ENCODE measurements at regions not wholly inside any gene's neighbourhood (a gene's known extent, or its start where the extent isn't known, plus 50 kb on each side); places are given as distances from the start of the nearest gene placed in this dataset.

DNA sequence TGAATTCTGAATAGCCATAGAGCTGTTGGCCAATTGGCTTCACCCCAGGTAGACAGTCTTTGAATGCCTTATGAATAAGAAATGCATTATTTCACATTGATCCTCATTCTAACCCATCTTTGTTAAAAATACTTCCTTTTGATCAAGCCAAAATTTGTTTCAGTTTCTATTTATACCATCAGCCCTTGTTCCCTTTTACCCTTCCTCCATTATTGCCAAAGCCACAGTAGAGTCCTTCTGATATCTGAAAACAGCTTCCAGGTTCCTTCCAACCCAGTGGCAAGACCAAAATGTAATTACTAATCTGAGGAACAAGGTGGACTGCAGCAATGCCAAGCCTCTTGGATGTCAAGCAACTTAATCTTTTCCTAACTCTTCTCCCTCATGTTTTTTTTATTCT, 458.8 kb downstream of the BUD13 start:
- Histone ChIP-seq H3K27me3 (ENCODE audit: control insufficient read depth, insufficient read depth, low read length) (no peaks in the 10 kb centered on the region), H3K36me3 (ENCODE audit: control insufficient read depth, insufficient read depth, low read length) (no peaks in the 10 kb centered on the region), H3K9me3 (ENCODE audit: control insufficient read depth, insufficient read depth, low read length) (no peaks in the 10 kb centered on the region), H3K4me3 (ENCODE audit: low read depth, low read length) (no peak overlapping the region), H3K9ac (ENCODE audit: low read depth, low read length) (no peak overlapping the region), H3K4me1 (ENCODE audit: control insufficient read depth, insufficient read depth, low read length) (peaks cover 5% of the 10 kb centered on the region)

DNA sequence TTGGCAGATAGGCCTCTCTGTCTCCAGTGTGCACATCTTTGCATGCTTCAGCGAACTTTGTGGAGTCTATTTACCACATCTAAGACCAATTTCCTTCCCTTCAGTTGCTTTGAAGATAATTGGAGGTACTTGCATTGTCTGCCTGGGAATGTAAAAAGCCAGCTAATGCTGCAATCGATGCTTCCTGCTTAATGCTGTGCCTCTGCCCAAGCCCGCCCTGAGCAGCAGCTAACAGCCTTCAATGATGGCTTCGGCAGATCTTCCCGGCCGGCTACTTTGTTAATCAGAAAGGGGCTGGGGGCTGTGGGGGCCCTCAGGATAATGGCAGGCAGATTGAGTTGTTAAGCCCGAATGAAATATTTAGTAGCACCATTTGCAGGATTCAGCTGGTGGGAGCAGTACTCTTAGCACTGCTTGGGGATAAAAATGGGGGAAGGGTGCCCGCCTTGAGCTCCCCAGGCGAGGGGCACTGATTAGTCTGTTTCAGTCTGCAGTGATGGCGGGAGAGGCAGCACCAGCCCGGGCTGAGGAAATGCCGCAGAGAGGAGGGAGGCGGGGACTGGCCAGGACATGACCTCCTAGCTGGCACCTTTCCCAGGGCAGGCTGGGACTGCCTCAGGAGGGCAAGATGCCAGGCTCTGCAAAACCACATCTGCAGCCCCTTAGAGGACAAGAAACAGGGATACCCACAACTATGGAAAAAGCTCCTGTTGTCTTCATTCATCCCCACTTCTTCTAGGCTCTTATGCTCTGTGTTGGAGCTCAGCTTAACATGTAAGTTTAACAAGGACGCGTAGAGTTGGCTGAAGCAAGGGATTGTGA, 460.0 kb downstream of the BUD13 start:
- peaks cover 5% of the 10 kb centered on the region for H3K4me1 ChIP-seq (ENCODE audit: control insufficient read depth, insufficient read depth, low read length)
- H3K4me3 ChIP-seq (ENCODE audit: low read depth, low read length): no peak overlapping the region
- H3K27me3 ChIP-seq (ENCODE audit: control insufficient read depth, insufficient read depth, low read length): no peaks in the 10 kb centered on the region
- no peaks in the 10 kb centered on the region for H3K9me3 ChIP-seq (ENCODE audit: control insufficient read depth, insufficient read depth, low read length)
- no peaks in the 10 kb centered on the region for H3K36me3 ChIP-seq (ENCODE audit: control insufficient read depth, insufficient read depth, low read length)
- H3K9ac ChIP-seq (ENCODE audit: low read depth, low read length): no peak overlapping the region

DNA sequence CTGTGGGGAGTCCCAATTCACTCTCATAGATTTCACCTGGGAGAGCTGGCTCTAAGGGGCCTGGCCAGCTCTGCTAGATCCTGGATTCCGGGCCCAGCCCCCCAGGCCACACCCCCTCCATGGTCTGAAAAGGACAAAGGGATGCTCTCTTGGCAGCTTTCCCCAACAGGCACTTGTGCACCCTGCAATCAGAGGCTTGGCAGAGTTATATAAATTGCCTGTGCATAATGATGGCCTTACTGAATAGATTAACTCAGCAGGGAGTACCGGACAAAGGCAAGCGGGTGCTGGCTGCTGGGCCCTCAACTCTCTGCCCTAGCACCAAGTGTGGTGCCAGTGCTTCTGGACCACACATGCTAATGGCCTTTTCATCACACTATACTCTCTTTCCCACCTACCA, 461.6 kb downstream of the BUD13 start:
- H3K9ac ChIP-seq (ENCODE audit: low read depth, low read length): no peak overlapping the region
- H3K4me1 ChIP-seq (ENCODE audit: control insufficient read depth, insufficient read depth, low read length): no peaks in the 10 kb centered on the region
- no peaks in the 10 kb centered on the region for H3K9me3 ChIP-seq (ENCODE audit: control insufficient read depth, insufficient read depth, low read length)
- no peaks in the 10 kb centered on the region for H3K36me3 ChIP-seq (ENCODE audit: control insufficient read depth, insufficient read depth, low read length)
- H3K27me3 ChIP-seq (ENCODE audit: control insufficient read depth, insufficient read depth, low read length): no peaks in the 10 kb centered on the region
- no peak overlapping the region for H3K4me3 ChIP-seq (ENCODE audit: low read depth, low read length)

DNA sequence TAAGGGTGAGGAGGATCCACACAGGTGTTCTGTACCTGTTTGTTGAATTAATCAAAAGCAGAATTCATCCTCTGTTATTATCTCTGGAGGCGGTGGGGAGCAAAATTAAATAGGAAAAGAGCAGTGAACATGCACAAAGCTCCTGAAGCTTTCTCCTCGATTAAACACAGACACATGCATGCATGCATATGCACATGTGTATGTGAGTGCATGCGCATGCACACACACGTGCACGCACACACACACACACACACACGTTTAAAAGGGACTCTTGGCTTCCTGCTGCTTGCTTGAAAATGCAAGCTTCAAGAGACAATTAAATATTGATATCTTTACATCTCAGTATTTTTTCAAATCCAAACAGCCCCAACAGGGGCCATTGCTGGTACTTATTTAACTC, 462.1 kb downstream of the BUD13 start:
- no peaks in the 10 kb centered on the region for H3K9me3 ChIP-seq (ENCODE audit: control insufficient read depth, insufficient read depth, low read length)
- H3K27me3 ChIP-seq (ENCODE audit: control insufficient read depth, insufficient read depth, low read length): no peaks in the 10 kb centered on the region
- no peak overlapping the region for H3K4me3 ChIP-seq (ENCODE audit: low read depth, low read length)
- no peak overlapping the region for H3K9ac ChIP-seq (ENCODE audit: low read depth, low read length)
- H3K4me1 ChIP-seq (ENCODE audit: control insufficient read depth, insufficient read depth, low read length): no peaks in the 10 kb centered on the region
- H3K36me3 ChIP-seq (ENCODE audit: control insufficient read depth, insufficient read depth, low read length): no peaks in the 10 kb centered on the region

DNA sequence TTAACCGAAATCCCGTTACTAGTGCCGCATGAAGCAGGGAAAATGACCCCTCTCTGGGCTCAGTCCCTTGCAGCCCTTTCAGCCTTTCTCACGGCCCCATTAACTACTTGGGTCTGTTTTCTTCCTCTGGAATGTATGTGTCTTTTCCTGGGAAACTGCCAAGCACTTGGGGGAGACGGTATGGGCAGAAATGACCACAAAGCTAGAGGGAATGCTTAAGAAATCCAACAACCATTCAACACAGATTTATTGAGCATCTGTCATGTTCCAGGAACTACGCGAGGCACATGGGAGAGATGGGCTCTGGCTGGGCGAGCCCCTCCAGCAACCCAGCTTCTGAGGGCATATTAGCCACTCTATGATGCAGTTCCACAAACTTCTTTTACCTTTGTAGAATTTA, 462.6 kb downstream of the BUD13 start:
- H3K4me1 ChIP-seq (ENCODE audit: control insufficient read depth, insufficient read depth, low read length): no peaks in the 10 kb centered on the region
- H3K4me3 ChIP-seq (ENCODE audit: low read depth, low read length): no peak overlapping the region
- H3K9me3 ChIP-seq (ENCODE audit: control insufficient read depth, insufficient read depth, low read length): no peaks in the 10 kb centered on the region
- H3K27me3 ChIP-seq (ENCODE audit: control insufficient read depth, insufficient read depth, low read length): no peaks in the 10 kb centered on the region
- no peaks in the 10 kb centered on the region for H3K36me3 ChIP-seq (ENCODE audit: control insufficient read depth, insufficient read depth, low read length)
- no peak overlapping the region for H3K9ac ChIP-seq (ENCODE audit: low read depth, low read length)

DNA sequence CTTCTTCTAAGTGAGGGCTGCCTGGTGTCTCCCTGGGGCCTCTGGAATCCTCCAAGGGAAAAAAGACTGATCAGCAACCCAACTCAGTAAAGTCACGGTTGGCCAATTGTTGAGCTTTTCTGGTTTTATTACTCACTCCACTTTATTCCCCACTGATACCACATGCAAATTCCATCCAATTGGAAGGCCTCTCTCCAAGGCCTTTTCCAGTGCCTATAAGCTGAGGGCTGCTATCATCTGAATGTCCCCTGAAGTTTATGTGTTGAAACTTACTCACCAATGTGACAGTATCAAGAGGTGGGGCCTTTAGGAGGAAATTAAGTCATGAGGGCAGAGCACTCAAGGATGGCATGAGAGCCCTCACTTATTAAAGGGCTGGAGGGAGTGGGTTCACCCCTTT, 463.3 kb downstream of the BUD13 start:
- Histone ChIP-seq H3K4me3 (ENCODE audit: low read depth, low read length) (no peak overlapping the region), H3K4me1 (ENCODE audit: control insufficient read depth, insufficient read depth, low read length) (no peaks in the 10 kb centered on the region), H3K9me3 (ENCODE audit: control insufficient read depth, insufficient read depth, low read length) (no peaks in the 10 kb centered on the region), H3K27me3 (ENCODE audit: control insufficient read depth, insufficient read depth, low read length) (no peaks in the 10 kb centered on the region), H3K9ac (ENCODE audit: low read depth, low read length) (no peak overlapping the region), H3K36me3 (ENCODE audit: control insufficient read depth, insufficient read depth, low read length) (no peaks in the 10 kb centered on the region)

DNA sequence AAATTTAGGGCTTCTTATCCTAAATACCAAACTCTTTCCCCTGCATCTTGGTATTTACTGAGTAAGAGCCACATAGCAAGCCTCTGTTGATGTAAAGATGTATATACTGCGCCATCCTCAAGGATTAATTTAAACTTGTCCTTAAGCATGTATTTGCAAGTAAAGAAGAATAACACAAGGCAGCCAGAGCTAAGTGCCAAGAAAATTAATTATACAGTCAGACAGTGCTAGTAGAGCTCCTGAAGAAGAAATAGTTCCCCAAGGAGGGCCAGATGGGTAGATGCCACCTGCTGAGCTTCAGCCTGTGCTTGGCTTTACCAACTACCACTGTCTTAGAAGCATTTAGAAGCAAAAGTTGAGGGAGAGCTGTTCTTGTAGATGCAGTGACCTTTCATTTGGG, 470.0 kb downstream of the BUD13 start:
- no peaks in the 10 kb centered on the region for H3K27me3 ChIP-seq (ENCODE audit: control insufficient read depth, insufficient read depth, low read length)
- no peak overlapping the region for H3K9ac ChIP-seq (ENCODE audit: low read depth, low read length)
- no peaks in the 10 kb centered on the region for H3K4me1 ChIP-seq (ENCODE audit: control insufficient read depth, insufficient read depth, low read length)
- no peaks in the 10 kb centered on the region for H3K36me3 ChIP-seq (ENCODE audit: control insufficient read depth, insufficient read depth, low read length)
- H3K4me3 ChIP-seq (ENCODE audit: low read depth, low read length): no peak overlapping the region
- H3K9me3 ChIP-seq (ENCODE audit: control insufficient read depth, insufficient read depth, low read length): no peaks in the 10 kb centered on the region

DNA sequence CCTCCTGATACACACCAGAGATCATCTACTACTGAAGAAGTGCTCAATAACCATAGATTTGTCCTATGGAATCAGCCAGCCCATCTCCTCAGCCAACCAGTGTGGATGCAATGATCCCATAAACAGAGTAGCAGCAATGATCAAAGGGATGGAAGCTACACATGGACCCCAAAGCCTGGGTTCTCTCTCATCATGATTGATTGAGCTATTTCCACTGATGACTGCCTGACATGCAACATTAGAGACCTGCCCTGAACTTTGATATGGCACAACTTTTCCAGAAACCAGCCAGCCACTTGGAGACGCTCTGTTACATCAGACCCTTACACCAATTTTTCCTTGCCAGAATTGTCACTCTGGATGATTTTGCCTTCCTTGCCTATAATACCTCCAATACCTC, 471.6 kb downstream of the BUD13 start:
- H3K4me3 ChIP-seq (ENCODE audit: low read depth, low read length): no peak overlapping the region
- no peaks in the 10 kb centered on the region for H3K4me1 ChIP-seq (ENCODE audit: control insufficient read depth, insufficient read depth, low read length)
- no peaks in the 10 kb centered on the region for H3K36me3 ChIP-seq (ENCODE audit: control insufficient read depth, insufficient read depth, low read length)
- no peaks in the 10 kb centered on the region for H3K9me3 ChIP-seq (ENCODE audit: control insufficient read depth, insufficient read depth, low read length)
- no peaks in the 10 kb centered on the region for H3K27me3 ChIP-seq (ENCODE audit: control insufficient read depth, insufficient read depth, low read length)
- H3K9ac ChIP-seq (ENCODE audit: low read depth, low read length): no peak overlapping the region

DNA sequence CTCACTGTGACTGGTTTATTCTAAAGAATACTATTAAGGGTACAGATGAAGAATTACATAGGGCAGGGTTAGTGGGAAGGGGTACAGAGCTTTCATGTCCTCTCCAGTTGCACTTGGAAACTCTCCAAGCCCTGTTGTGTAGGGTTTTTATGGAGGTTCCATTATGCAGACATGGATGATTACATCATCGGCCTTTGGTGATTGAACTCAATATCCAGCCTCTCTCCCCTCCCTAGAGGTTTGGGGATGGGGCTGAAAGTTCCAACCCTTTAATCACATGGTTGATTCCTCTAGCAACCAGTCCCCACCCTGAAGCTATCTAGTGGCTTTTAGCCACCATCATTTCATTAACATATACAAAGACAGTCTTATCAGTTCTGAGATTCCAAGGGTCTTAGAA, 472.6 kb downstream of the BUD13 start:
- Histone ChIP-seq H3K9ac (ENCODE audit: low read depth, low read length) (no peak overlapping the region), H3K9me3 (ENCODE audit: control insufficient read depth, insufficient read depth, low read length) (no peaks in the 10 kb centered on the region), H3K4me3 (ENCODE audit: low read depth, low read length) (no peak overlapping the region), H3K4me1 (ENCODE audit: control insufficient read depth, insufficient read depth, low read length) (no peaks in the 10 kb centered on the region), H3K36me3 (ENCODE audit: control insufficient read depth, insufficient read depth, low read length) (no peaks in the 10 kb centered on the region), H3K27me3 (ENCODE audit: control insufficient read depth, insufficient read depth, low read length) (no peaks in the 10 kb centered on the region)

DNA sequence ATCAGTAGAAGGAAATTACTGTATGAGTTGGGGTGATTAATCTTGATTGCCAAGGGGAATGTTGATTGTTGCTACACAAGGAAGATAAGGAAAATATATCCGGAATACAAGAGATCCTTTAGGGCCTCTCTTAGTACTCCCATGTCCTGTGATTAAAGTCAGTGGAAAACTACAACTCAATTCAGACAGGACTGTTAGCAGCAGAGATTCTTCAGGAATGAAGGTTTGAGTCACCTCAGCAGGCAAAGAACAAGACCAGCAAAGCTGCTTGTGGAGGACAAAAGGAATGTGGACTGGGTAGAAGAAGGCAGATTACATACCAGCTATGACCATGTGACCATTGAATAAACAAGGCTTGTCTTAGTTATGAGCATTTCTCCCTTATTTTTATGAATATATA, 478.2 kb downstream of the BUD13 start:
- H3K36me3 ChIP-seq (ENCODE audit: control insufficient read depth, insufficient read depth, low read length): no peaks in the 10 kb centered on the region
- no peak overlapping the region for H3K9ac ChIP-seq (ENCODE audit: low read depth, low read length)
- H3K4me1 ChIP-seq (ENCODE audit: control insufficient read depth, insufficient read depth, low read length): no peaks in the 10 kb centered on the region
- no peaks in the 10 kb centered on the region for H3K27me3 ChIP-seq (ENCODE audit: control insufficient read depth, insufficient read depth, low read length)
- H3K9me3 ChIP-seq (ENCODE audit: control insufficient read depth, insufficient read depth, low read length): no peaks in the 10 kb centered on the region
- H3K4me3 ChIP-seq (ENCODE audit: low read depth, low read length): no peak overlapping the region

DNA sequence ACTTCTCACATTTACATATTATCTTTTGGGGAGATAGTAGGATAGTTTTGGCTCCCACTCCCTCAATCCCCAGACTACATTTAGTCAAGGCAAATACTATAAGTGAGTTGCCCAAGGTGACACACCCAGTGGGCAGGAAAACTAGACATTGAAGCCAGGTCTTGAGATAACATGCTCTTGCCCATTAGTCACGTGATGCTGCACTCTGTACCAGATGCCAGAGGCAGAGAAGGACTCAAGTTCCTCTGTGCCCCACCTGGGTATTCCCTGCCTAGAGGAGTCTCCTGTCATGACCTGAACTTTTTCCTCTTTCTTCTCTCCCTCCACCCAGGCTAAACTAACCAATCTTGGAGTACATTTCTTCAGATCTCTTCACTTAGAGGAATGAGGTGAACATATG, 484.9 kb downstream of the BUD13 start:
- Histone ChIP-seq H3K27me3 (ENCODE audit: control insufficient read depth, insufficient read depth, low read length) (no peaks in the 10 kb centered on the region), H3K4me3 (ENCODE audit: low read depth, low read length) (no peak overlapping the region), H3K4me1 (ENCODE audit: control insufficient read depth, insufficient read depth, low read length) (no peaks in the 10 kb centered on the region), H3K9me3 (ENCODE audit: control insufficient read depth, insufficient read depth, low read length) (no peaks in the 10 kb centered on the region), H3K9ac (ENCODE audit: low read depth, low read length) (no peak overlapping the region), H3K36me3 (ENCODE audit: control insufficient read depth, insufficient read depth, low read length) (no peaks in the 10 kb centered on the region)

DNA sequence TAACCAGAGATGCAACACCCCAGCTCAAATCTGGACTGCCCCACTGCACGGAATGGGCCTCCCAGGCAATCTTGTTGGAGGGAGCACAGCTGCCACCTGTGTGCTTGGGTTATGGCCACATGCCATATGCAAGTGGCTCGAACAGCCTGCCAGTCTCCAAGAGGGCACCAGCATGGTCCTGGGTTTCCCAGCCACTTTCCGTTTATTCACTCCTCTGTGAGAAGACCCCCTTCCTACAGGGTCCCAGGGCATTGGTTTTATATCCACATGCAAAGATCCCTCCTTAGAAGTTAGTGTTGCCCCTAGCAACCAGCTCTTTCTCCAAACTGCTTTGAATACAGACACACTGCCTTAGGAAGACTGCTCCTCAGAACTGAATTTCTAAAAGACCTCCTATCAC, 487.8 kb downstream of the BUD13 start:
- H3K36me3 ChIP-seq (ENCODE audit: control insufficient read depth, insufficient read depth, low read length): no peaks in the 10 kb centered on the region
- no peak overlapping the region for H3K4me3 ChIP-seq (ENCODE audit: low read depth, low read length)
- no peaks in the 10 kb centered on the region for H3K9me3 ChIP-seq (ENCODE audit: control insufficient read depth, insufficient read depth, low read length)
- no peaks in the 10 kb centered on the region for H3K4me1 ChIP-seq (ENCODE audit: control insufficient read depth, insufficient read depth, low read length)
- no peak overlapping the region for H3K9ac ChIP-seq (ENCODE audit: low read depth, low read length)
- no peaks in the 10 kb centered on the region for H3K27me3 ChIP-seq (ENCODE audit: control insufficient read depth, insufficient read depth, low read length)
